NCI-H748 (cell line): ENCODE measurements at regions not wholly inside any gene's neighbourhood (a gene's known extent, or its start where the extent isn't known, plus 50 kb on each side); places are given as distances from the start of the nearest gene placed in this dataset.

Experiments used
- DNase-seq: peaks from one replicate; lab custom pipeline; 2025; ENCODE audit not compliant: unreplicated experiment; lab: John Stamatoyannopoulos, UW

- no peak for DNase-seq
These were observed 131.1 kb downstream of the OLFM1 start for GRCh38 chr9:135218331-135219225.

GRCh38 chr9:135219676-135220600, 132.5 kb downstream of the OLFM1 start:
- DNase-seq, result no peak

GRCh38 chr9:135220601-135221575, 133.4 kb downstream of the OLFM1 start:
- no peak for DNase-seq

- no peak for DNase-seq
These were observed 134.1 kb downstream of the OLFM1 start for GRCh38 chr9:135221576-135221950.

GRCh38 chr9:135221951-135222631, 134.6 kb downstream of the OLFM1 start:
- no peak for DNase-seq

- no peak for DNase-seq
These were observed 135.7 kb downstream of the OLFM1 start for GRCh38 chr9:135222881-135223760.

GRCh38 chr9:135223831-135224230, 136.4 kb downstream of the OLFM1 start:
- no peak for DNase-seq

GRCh38 chr9:135224286-135224877, 136.9 kb downstream of the OLFM1 start:
- DNase-seq, result no peak

GRCh38 chr9:135224921-135225541, 137.6 kb downstream of the OLFM1 start:
- DNase-seq, result no peak

- DNase-seq, result no peak
These were observed 138.3 kb downstream of the OLFM1 start for GRCh38 chr9:135225619-135226228.

- no peak for DNase-seq
These were observed 139.0 kb downstream of the OLFM1 start for GRCh38 chr9:135226369-135227050.

- no peak for DNase-seq
These were observed 140.3 kb downstream of the OLFM1 start for GRCh38 chr9:135227641-135228251.

GRCh38 chr9:135228345-135228982, 141.0 kb downstream of the OLFM1 start:
- no peak for DNase-seq

- DNase-seq, result no peak
These were observed 141.6 kb downstream of the OLFM1 start for GRCh38 chr9:135228983-135229625.

- no peak for DNase-seq
These were observed 142.4 kb downstream of the OLFM1 start for GRCh38 chr9:135229701-135230385.
